SK-N-SH (cell line): ENCODE measurements at regions not wholly inside any gene's neighbourhood (a gene's known extent, or its start where the extent isn't known, plus 50 kb on each side); places are given as distances from the start of the nearest gene placed in this dataset.

Experiments
- CTCF ChIA-PET: fragments of 300-600, 350-600 bp; formaldehyde crosslinking; extraction: SDS; loops from one replicate; lab custom pipeline; 2021; lab: Yijun Ruan, JAX
- POLR2A ChIA-PET: fragments of 350-600 bp; sonication (Branson Sonifier 250); formaldehyde crosslinking; extraction: SDS; loops from one replicate; lab custom pipeline; 2020; ENCODE audit warnings: antibody characterized with exemption, inconsistent platforms; lab: Yijun Ruan, JAX
- DNase-seq: peaks from one replicate; pipeline ENCODE4 v3.0.0; 2012
- H2AFZ ChIP-seq: fragments of 200-600 bp; sonication (generic); 2 replicates; pipeline ENCODE4 v1.8.1; 2016; ENCODE audit warnings: antibody characterized with exemption, mild to moderate bottlenecking, low read depth
- H3F3A ChIP-seq: fragments of 200-600 bp; sonication (generic); replicated peaks from 2 replicates; pipeline ENCODE3; 2016; ENCODE audit warnings: antibody characterized with exemption, mild to moderate bottlenecking; ENCODE audit not compliant: insufficient read depth
- H3K27ac ChIP-seq, 2 experiments: fragments of 200-500 bp in 1 of 2; fragments of 200-600 bp in 1 of 2; sonication (Bioruptor generic) in 1 of 2; sonication (generic), shearing (Covaris generic) in 1 of 2; 2 replicates each; pipeline versions ENCODE4 v1.5.1 to v1.6.1; 2014 to 2016; ENCODE audit warnings: low read depth in 2 of 2, inconsistent platforms in 1 of 2, low read length in 1 of 2, mild to moderate bottlenecking in 1 of 2, mixed read lengths in 1 of 2
- H3K27me3 ChIP-seq: fragments of 200-600 bp; sonication (generic), shearing (Covaris generic); 2 replicates; pipeline ENCODE4 v1.6.1; 2016; ENCODE audit warnings: mixed run types; ENCODE audit not compliant: insufficient read depth
- H3K36me3 ChIP-seq, 2 experiments: fragments of 200-500 bp in 1 of 2; fragments of 200-600 bp in 1 of 2; sonication (Bioruptor generic) in 1 of 2; sonication (generic) in 1 of 2; replicated peaks in 1 of 2; 2 replicates each; pipeline versions ENCODE3 to v1.5.1; 2014 to 2016; ENCODE audit warnings: low read length in 1 of 2, mild to moderate bottlenecking in 1 of 2; ENCODE audit not compliant: insufficient read depth in 2 of 2, control insufficient read depth in 1 of 2
- H3K4me1 ChIP-seq, 2 experiments: fragments of 200-500 bp in 1 of 2; fragments of 200-600 bp in 1 of 2; sonication (Bioruptor generic) in 1 of 2; sonication (generic), shearing (Covaris generic) in 1 of 2; 2 replicates each; pipeline versions ENCODE4 v1.5.1 to v1.6.1; 2014 to 2016; ENCODE audit warnings: low read depth in 1 of 2, low read length in 1 of 2, mixed run types in 1 of 2; ENCODE audit not compliant: insufficient read depth in 2 of 2, control insufficient read depth in 1 of 2
- H3K4me2 ChIP-seq: fragments of 200-600 bp; sonication (generic), shearing (Covaris generic); 2 replicates; pipeline ENCODE4 v1.6.1; 2017; ENCODE audit warnings: mixed run types
- H3K4me3 ChIP-seq, 2 experiments: fragments of 200-500 bp in 1 of 2; fragments of 200-600 bp in 1 of 2; sonication (Bioruptor generic) in 1 of 2; sonication (generic), shearing (Covaris generic) in 1 of 2; 2 replicates each; pipeline versions ENCODE4 v1.5.1 to v1.8.1; 2014 to 2016; ENCODE audit warnings: low read depth in 2 of 2, inconsistent platforms in 1 of 2, low read length in 1 of 2, mild to moderate bottlenecking in 1 of 2, mixed read lengths in 1 of 2, moderate library complexity in 1 of 2
- H3K79me2 ChIP-seq: fragments of 200-600 bp; sonication (generic); 2 replicates; pipeline ENCODE4 v1.8.1; 2017; ENCODE audit warnings: mild to moderate bottlenecking; ENCODE audit not compliant: insufficient read depth
- H3K9ac ChIP-seq: fragments of 200-600 bp; sonication (generic); 2 replicates; pipeline ENCODE4 v1.6.1; 2017; ENCODE audit warnings: mixed run types
- H3K9me2 ChIP-seq: fragments of 200-600 bp; sonication (generic); 2 replicates; pipeline ENCODE4 v1.6.1; 2017; ENCODE audit warnings: mixed run types
- H3K9me3 ChIP-seq: fragments of 200-600 bp; sonication (generic); 2 replicates; pipeline ENCODE4 v1.6.1; 2017; ENCODE audit warnings: mixed run types, mild to moderate bottlenecking, moderate library complexity
- H4K20me1 ChIP-seq: fragments of 200-600 bp; sonication (generic); 2 replicates; pipeline ENCODE4 v1.6.1; 2017; ENCODE audit warnings: mild to moderate bottlenecking, mixed run types; ENCODE audit not compliant: insufficient read depth
- EP300 ChIP-seq, 2 experiments: IDR thresholded peaks; 2 replicates each; pipeline versions ENCODE4 v1.4.0 to v1.6.1; 2012; ENCODE audit warnings: borderline replicate concordance in 1 of 2, low read depth in 1 of 2, low read length in 1 of 2
- EZH2phosphoT487 ChIP-seq: fragments of 200-600 bp; sonication (generic); IDR thresholded peaks from 2 replicates; pipeline ENCODE4 v1.6.1; 2017; ENCODE audit warnings: low read depth, mixed run types, mild to moderate bottlenecking, antibody characterized with exemption, moderate library complexity, borderline replicate concordance
- FOSL2 ChIP-seq: IDR thresholded peaks from 2 replicates; pipeline ENCODE4 v1.4.0; 2012; ENCODE audit warnings: low read depth, mild to moderate bottlenecking, moderate library complexity, borderline replicate concordance
- GATA2 ChIP-seq: sonication (generic); formaldehyde crosslinking; IDR thresholded peaks from 2 replicates; pipeline ENCODE4 v1.5.0; 2020; ENCODE audit warnings: mild to moderate bottlenecking, missing genetic modification reagents
- JUND ChIP-seq: IDR thresholded peaks from 2 replicates; pipeline ENCODE4 v1.4.0; 2012
- RAD21 ChIP-seq: IDR thresholded peaks from 2 replicates; pipeline ENCODE4 v1.6.1; 2012; ENCODE audit warnings: mild to moderate bottlenecking, low read length
- RCOR1 ChIP-seq: fragments of 150-350 bp; IDR thresholded peaks from 2 replicates; pipeline ENCODE4 v1.6.1; 2017; ENCODE audit warnings: antibody characterized with exemption, low read length
- RFX5 ChIP-seq: IDR thresholded peaks from 2 replicates; pipeline ENCODE4 v1.6.1; 2012; ENCODE audit warnings: mild to moderate bottlenecking, improper control_type of control experiment, low read length
- RXRA ChIP-seq: IDR thresholded peaks from 2 replicates; pipeline ENCODE4 v1.4.0; 2012; ENCODE audit warnings: low read depth, mild to moderate bottlenecking, borderline replicate concordance
- SMC3 ChIP-seq: IDR thresholded peaks from 2 replicates; pipeline ENCODE4 v1.6.1; 2012; ENCODE audit warnings: low read depth, low read length, improper control_type of control experiment
- TEAD4 ChIP-seq: IDR thresholded peaks from 2 replicates; pipeline ENCODE4 v1.4.0; 2012; ENCODE audit warnings: mild to moderate bottlenecking, borderline replicate concordance; ENCODE audit not compliant: insufficient read depth
- WGBS: methylation state at CpG from one replicate; pipeline ENCODE4 v1.1.6; 2017; ENCODE audit warnings: low lambda C conversion rate; 5-methylcytosine and 5-hydroxymethylcytosine counted together
- TF ChIP-seq, protein P1 (sequence below): IDR thresholded peaks from 2 replicates; pipeline ENCODE4 v1.4.0; 2012; ENCODE audit warnings: low read depth
- TF ChIP-seq, protein P2 (sequence below): IDR thresholded peaks from 2 replicates; pipeline ENCODE4 v1.4.0; 2012; ENCODE audit warnings: low read depth, borderline replicate concordance
- TF ChIP-seq, protein P3 (sequence below): IDR thresholded peaks from 2 replicates; pipeline ENCODE4; 2012
- TF ChIP-seq, protein P4 (sequence below): fragments of 200-600 bp; sonication (generic); IDR thresholded peaks from 2 replicates; pipeline ENCODE4 v1.6.1; 2017; ENCODE audit warnings: antibody characterized with exemption, mild to moderate bottlenecking, moderate library complexity

DNA sequence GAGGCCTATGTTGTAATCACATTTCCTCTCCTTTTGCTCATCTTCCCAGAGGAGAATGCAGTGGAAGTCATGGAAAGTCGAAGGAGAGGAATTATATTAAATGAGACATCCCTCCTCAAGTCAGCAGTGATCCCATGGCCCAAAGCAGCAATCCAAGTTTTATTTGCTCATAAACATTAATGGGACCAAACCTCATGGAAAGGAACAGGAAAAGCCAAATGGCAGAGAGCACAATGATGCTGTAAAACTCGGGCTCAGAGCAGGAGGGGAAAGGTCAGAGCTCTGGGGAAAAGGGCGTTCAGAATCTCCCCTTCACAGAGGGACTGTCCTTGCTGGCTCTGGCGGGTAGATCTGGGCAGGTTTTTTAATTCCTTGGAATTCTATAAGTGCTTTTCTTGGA is 175.8 kb downstream of the C5orf15 start:
- no peaks in the 10 kb centered on the region for H3K9me2 ChIP-seq
- no peaks in the 10 kb centered on the region for H3K79me2 ChIP-seq
- no peak for DNase-seq
- H3K9ac ChIP-seq: no peak overlapping the region
- ChIA-PET CTCF (no interaction called here), POLR2A (no interaction called here)
- WGBS: 18% methylated on average over 4 of the region's 4 CpGs
- H3K4me1 ChIP-seq: no peaks in the 10 kb centered on the region; a peak in 1 of 4 replicates
- no peaks in the 10 kb centered on the region for H3K36me3 ChIP-seq
- H3K9me3 ChIP-seq: no peaks in the 10 kb centered on the region
- H3K4me3 ChIP-seq: no peak overlapping the region
- H4K20me1 ChIP-seq: no peaks in the 10 kb centered on the region
- H3K27me3 ChIP-seq: no peaks in the 10 kb centered on the region; the same call in 1 of the 2 replicates
- TF ChIP-seq SMC3: no peak
- TF ChIP-seq EP300 (IDR thresholded peaks at IDR 0.05; ENCODE audit: borderline replicate concordance in 1 of 2, low read depth in 1 of 2, low read length in 1 of 2): no peak
- TF ChIP-seq TEAD4: no peak
- TF ChIP-seq, protein P1, sequence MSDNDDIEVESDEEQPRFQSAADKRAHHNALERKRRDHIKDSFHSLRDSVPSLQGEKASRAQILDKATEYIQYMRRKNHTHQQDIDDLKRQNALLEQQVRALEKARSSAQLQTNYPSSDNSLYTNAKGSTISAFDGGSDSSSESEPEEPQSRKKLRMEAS: no peak
- no peak for TF ChIP-seq JUND
- TF ChIP-seq, protein P2, sequence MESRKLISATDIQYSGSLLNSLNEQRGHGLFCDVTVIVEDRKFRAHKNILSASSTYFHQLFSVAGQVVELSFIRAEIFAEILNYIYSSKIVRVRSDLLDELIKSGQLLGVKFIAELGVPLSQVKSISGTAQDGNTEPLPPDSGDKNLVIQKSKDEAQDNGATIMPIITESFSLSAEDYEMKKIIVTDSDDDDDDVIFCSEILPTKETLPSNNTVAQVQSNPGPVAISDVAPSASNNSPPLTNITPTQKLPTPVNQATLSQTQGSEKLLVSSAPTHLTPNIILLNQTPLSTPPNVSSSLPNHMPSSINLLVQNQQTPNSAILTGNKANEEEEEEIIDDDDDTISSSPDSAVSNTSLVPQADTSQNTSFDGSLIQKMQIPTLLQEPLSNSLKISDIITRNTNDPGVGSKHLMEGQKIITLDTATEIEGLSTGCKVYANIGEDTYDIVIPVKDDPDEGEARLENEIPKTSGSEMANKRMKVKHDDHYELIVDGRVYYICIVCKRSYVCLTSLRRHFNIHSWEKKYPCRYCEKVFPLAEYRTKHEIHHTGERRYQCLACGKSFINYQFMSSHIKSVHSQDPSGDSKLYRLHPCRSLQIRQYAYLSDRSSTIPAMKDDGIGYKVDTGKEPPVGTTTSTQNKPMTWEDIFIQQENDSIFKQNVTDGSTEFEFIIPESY: no peak
- TF ChIP-seq EZH2phosphoT487: no peak
- TF ChIP-seq, protein P3, sequence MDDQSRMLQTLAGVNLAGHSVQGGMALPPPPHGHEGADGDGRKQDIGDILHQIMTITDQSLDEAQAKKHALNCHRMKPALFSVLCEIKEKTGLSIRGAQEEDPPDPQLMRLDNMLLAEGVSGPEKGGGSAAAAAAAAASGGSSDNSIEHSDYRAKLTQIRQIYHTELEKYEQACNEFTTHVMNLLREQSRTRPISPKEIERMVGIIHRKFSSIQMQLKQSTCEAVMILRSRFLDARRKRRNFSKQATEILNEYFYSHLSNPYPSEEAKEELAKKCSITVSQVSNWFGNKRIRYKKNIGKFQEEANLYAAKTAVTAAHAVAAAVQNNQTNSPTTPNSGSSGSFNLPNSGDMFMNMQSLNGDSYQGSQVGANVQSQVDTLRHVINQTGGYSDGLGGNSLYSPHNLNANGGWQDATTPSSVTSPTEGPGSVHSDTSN: no peak
- TF ChIP-seq RCOR1: no peak
- TF ChIP-seq RAD21: no peak
- TF ChIP-seq FOSL2: no peak
- TF ChIP-seq RFX5: no peak
- TF ChIP-seq GATA2 (CRISPR knock-in tag): no peak
- TF ChIP-seq, protein P4, sequence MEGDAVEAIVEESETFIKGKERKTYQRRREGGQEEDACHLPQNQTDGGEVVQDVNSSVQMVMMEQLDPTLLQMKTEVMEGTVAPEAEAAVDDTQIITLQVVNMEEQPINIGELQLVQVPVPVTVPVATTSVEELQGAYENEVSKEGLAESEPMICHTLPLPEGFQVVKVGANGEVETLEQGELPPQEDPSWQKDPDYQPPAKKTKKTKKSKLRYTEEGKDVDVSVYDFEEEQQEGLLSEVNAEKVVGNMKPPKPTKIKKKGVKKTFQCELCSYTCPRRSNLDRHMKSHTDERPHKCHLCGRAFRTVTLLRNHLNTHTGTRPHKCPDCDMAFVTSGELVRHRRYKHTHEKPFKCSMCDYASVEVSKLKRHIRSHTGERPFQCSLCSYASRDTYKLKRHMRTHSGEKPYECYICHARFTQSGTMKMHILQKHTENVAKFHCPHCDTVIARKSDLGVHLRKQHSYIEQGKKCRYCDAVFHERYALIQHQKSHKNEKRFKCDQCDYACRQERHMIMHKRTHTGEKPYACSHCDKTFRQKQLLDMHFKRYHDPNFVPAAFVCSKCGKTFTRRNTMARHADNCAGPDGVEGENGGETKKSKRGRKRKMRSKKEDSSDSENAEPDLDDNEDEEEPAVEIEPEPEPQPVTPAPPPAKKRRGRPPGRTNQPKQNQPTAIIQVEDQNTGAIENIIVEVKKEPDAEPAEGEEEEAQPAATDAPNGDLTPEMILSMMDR: no peak
- no peak for TF ChIP-seq RXRA
- no peak overlapping the region for H3K4me2 ChIP-seq
- no peak overlapping the region for H3K27ac ChIP-seq
- H3F3A ChIP-seq: no peaks in the 10 kb centered on the region
- no peak overlapping the region for H2AFZ ChIP-seq
